A549 (cell line): ENCODE measurements at regions not wholly inside any gene's neighbourhood (a gene's known extent, or its start where the extent isn't known, plus 50 kb on each side); places are given as distances from the start of the nearest gene placed in this dataset.

Source experiments
- CBX2 ChIP-seq: fragments of 200-600 bp; sonication (generic); IDR thresholded peaks from 2 replicates; pipeline ENCODE4 v1.6.1; 2016; ENCODE audit warnings: low read depth, mild to moderate bottlenecking, borderline replicate concordance
- CTCF ChIP-seq: fragments of >200 bp; sonication (Bioruptor Twin); formaldehyde crosslinking; IDR thresholded peaks from 3 replicates; pipeline ENCODE4 v1.5.1; 2016
- EP300 ChIP-seq, 2 experiments: fragments of >200 bp; sonication (Bioruptor Twin); formaldehyde crosslinking; IDR thresholded peaks; 2 replicates in 1 of 2; 3 replicates in 1 of 2; pipeline ENCODE4 v1.6.1; 2016 to 2017
- FOSL2 ChIP-seq, 2 experiments: fragments of 450-650 bp in 1 of 2; fragments of >200 bp in 1 of 2; sonication (Bioruptor Twin) in 1 of 2; formaldehyde crosslinking; IDR thresholded peaks; 2 replicates each; pipeline versions ENCODE4 v1.5.0 to v1.6.1; 2016 to 2020; ENCODE audit warnings: mild to moderate bottlenecking in 1 of 2, moderate library complexity in 1 of 2
- JUN ChIP-seq, 2 experiments: fragments of >200 bp; sonication (Bioruptor Twin); formaldehyde crosslinking; IDR thresholded peaks; 2 replicates in 1 of 2; 3 replicates in 1 of 2; pipeline ENCODE4 v1.6.1; 2016 to 2017
- NPAS2 ChIP-seq: fragments of 250-450 bp; sonication (Bioruptor Pico); IDR thresholded peaks from 2 replicates; pipeline ENCODE4 v1.8.0; 2022; ENCODE audit warnings: mild to moderate bottlenecking, moderate library complexity, borderline replicate concordance
- TF ChIP-seq, protein P1 (sequence below): fragments of 450-650 bp; IDR thresholded peaks from 2 replicates; pipeline ENCODE4 v1.6.1; 2014; ENCODE audit warnings: antibody characterized with exemption

GRCh38 chr11:121864660-121865059 is 251.4 kb downstream of the BLID start:
- no peak for TF ChIP-seq CTCF
- no peak for TF ChIP-seq JUN (IDR thresholded peaks at IDR 0.05)
- TF ChIP-seq, protein P1, sequence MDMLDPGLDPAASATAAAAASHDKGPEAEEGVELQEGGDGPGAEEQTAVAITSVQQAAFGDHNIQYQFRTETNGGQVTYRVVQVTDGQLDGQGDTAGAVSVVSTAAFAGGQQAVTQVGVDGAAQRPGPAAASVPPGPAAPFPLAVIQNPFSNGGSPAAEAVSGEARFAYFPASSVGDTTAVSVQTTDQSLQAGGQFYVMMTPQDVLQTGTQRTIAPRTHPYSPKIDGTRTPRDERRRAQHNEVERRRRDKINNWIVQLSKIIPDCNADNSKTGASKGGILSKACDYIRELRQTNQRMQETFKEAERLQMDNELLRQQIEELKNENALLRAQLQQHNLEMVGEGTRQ = no peak
- no peak for TF ChIP-seq NPAS2
- no peak for TF ChIP-seq EP300 (IDR thresholded peaks at IDR 0.05)
- no peak for TF ChIP-seq FOSL2 (IDR thresholded peaks at IDR 0.05)
- TF ChIP-seq FOSL2 (CRISPR knock-in tag; IDR thresholded peaks at IDR 0.05) = no peak
- TF ChIP-seq CBX2 = no peak
